H1 (cell line): ENCODE measurements at regions not wholly inside any gene's neighbourhood (a gene's known extent, or its start where the extent isn't known, plus 50 kb on each side); places are given as distances from the start of the nearest gene placed in this dataset.

Experiments
- BACH1 ChIP-seq: IDR thresholded peaks from 2 replicates; pipeline ENCODE4 v1.6.1; 2012; ENCODE audit warnings: low read length, improper control_type of control experiment
- BCL11A ChIP-seq, 2 experiments: IDR thresholded peaks; one replicate each; pipeline ENCODE4 v1.6.1; 2011; ENCODE audit warnings: low read depth in 2 of 2, low read length in 2 of 2, mild to moderate bottlenecking in 2 of 2
- EGR1 ChIP-seq: IDR thresholded peaks from 2 replicates; pipeline ENCODE4 v1.6.1; 2011; ENCODE audit warnings: low read depth, low read length, borderline replicate concordance
- EZH2 ChIP-seq: fragments of 200-600 bp; sonication (generic); IDR thresholded peaks from 2 replicates; pipeline ENCODE4 v1.7.1; 2012; ENCODE audit warnings: low read depth, mild to moderate bottlenecking, moderate library complexity, low read length, inconsistent platforms; ENCODE audit not compliant: severe bottlenecking
- JUN ChIP-seq: IDR thresholded peaks from 2 replicates; pipeline ENCODE4 v1.6.1; 2011; ENCODE audit warnings: low read depth, mild to moderate bottlenecking, improper control_type of control experiment, low read length
- JUND ChIP-seq: IDR thresholded peaks from 2 replicates; pipeline ENCODE4 v1.6.1; 2011; ENCODE audit warnings: mild to moderate bottlenecking, improper control_type of control experiment, low read length
- KDM1A ChIP-seq: fragments of 200-600, 300-600 bp; sonication (generic); IDR thresholded peaks from 2 replicates; pipeline ENCODE4 v1.7.1; 2016; ENCODE audit warnings: mild to moderate bottlenecking, low read length, borderline replicate concordance
- KDM5A ChIP-seq: fragments of 200-600 bp; IDR thresholded peaks from 2 replicates; pipeline ENCODE4 v1.7.1; 2012; ENCODE audit warnings: mild to moderate bottlenecking, low read length, inconsistent platforms, mixed read lengths
- POLR2A ChIP-seq, 2 experiments: IDR thresholded peaks; 1 replicate in 1 of 2; 2 replicates in 1 of 2; pipeline ENCODE4 v1.6.1; 2011; ENCODE audit warnings: low read depth in 2 of 2, low read length in 2 of 2, mild to moderate bottlenecking in 2 of 2; ENCODE audit errors: control extremely low read depth in 1 of 2
- RNF2 ChIP-seq: fragments of 200-900, 300-1000 bp; sonication (generic); IDR thresholded peaks from 2 replicates; pipeline ENCODE4 v1.7.1; 2016; ENCODE audit warnings: borderline replicate concordance, low read depth, mild to moderate bottlenecking, antibody characterized with exemption, low read length; ENCODE audit not compliant: poor library complexity, severe bottlenecking; ENCODE audit errors: missing control alignments
- SIRT6 ChIP-seq: IDR thresholded peaks from one replicate; pipeline ENCODE4 v1.7.1; 2012; ENCODE audit warnings: low read length, inconsistent platforms
- TF ChIP-seq, protein P1 (sequence below): IDR thresholded peaks from 2 replicates; pipeline ENCODE4 v1.6.1; 2012; ENCODE audit warnings: inconsistent platforms
- TF ChIP-seq, protein P2 (sequence below), 3 experiments: IDR thresholded peaks; 1 replicate in 2 of 3; 2 replicates in 1 of 3; pipeline versions ENCODE4 v1.5.1 to v1.6.1; 2011; ENCODE audit warnings: low read length in 3 of 3, mild to moderate bottlenecking in 3 of 3, inconsistent platforms in 2 of 3, low read depth in 1 of 3, moderate library complexity in 1 of 3; ENCODE audit not compliant: insufficient read depth in 1 of 3; ENCODE audit errors: control extremely low read depth in 1 of 3

DNA sequence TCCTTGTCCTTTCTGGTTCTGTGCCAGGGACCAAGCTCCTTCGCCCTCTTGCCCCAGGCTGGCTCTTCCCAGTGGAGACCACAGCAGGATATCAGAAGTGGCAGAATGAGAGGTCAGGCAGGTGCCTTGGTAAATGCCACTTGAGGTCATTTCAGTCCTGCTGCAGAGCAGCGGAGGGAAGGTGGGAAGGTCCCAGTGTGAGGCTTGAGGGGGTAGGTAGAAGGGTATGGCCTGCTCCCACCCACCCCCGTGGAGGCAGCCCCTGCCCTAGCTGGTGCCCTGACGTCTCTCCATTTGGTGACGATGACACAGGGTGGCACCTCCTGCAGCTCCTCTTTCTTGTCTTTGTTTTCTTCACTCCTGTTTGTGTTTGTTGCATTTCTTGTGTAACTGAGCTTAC, 538.8 kb downstream of the TCERG1L start:
- TF ChIP-seq SIRT6 (no peak), BACH1 (no peak), JUN (no peak), KDM5A (no peak), EGR1 (no peak), KDM1A (no peak), POLR2A (IDR thresholded peaks at IDR 0.05; ENCODE audit: control extremely low read depth in 1 of 2, low read depth in 2 of 2, low read length in 2 of 2) (no peak), BCL11A (IDR thresholded peaks at IDR 0.05; ENCODE audit: low read depth in 2 of 2, low read length in 2 of 2) (no peak), JUND (no peak), RNF2 (no peak), EZH2 (no peak)
- TF ChIP-seq, protein P1, sequence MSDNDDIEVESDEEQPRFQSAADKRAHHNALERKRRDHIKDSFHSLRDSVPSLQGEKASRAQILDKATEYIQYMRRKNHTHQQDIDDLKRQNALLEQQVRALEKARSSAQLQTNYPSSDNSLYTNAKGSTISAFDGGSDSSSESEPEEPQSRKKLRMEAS = no peak
- TF ChIP-seq, protein P2, sequence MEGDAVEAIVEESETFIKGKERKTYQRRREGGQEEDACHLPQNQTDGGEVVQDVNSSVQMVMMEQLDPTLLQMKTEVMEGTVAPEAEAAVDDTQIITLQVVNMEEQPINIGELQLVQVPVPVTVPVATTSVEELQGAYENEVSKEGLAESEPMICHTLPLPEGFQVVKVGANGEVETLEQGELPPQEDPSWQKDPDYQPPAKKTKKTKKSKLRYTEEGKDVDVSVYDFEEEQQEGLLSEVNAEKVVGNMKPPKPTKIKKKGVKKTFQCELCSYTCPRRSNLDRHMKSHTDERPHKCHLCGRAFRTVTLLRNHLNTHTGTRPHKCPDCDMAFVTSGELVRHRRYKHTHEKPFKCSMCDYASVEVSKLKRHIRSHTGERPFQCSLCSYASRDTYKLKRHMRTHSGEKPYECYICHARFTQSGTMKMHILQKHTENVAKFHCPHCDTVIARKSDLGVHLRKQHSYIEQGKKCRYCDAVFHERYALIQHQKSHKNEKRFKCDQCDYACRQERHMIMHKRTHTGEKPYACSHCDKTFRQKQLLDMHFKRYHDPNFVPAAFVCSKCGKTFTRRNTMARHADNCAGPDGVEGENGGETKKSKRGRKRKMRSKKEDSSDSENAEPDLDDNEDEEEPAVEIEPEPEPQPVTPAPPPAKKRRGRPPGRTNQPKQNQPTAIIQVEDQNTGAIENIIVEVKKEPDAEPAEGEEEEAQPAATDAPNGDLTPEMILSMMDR (IDR thresholded peaks at IDR 0.05; ENCODE audit: control extremely low read depth in 1 of 3, insufficient read depth in 1 of 3, low read depth in 1 of 3, low read length in 3 of 3) = no peak
